HK-2 (cell line): ENCODE measurements at regions not wholly inside any gene's neighbourhood (a gene's known extent, or its start where the extent isn't known, plus 50 kb on each side); places are given as distances from the start of the nearest gene placed in this dataset.
A peak's percentile ranks its signal among the peaks of the same experiment; 100 is the strongest.
"Not testable (repeated sequence)": the region's sequence is repeated elsewhere in the genome, so short reads cannot be mapped to it uniquely, and the experiment has no call there.

ENCODE experiments used
- DNase-seq: peaks from one replicate; pipeline ENCODE4 v3.0.0-alpha.2; 2018; ENCODE audit not compliant: unreplicated experiment

- no peak for DNase-seq
Measured at GRCh38 chr17:59494757-59495368, 70.5 kb upstream of the DHX40 start.

- DNase-seq, result no peak
Measured at GRCh38 chr17:59496178-59496577, 69.2 kb upstream of the DHX40 start.

- no peak for DNase-seq
Measured at GRCh38 chr17:59498530-59499307, 66.7 kb upstream of the DHX40 start.

GRCh38 chr17:59500086-59500655, 65.2 kb upstream of the DHX40 start:
- not testable (repeated sequence) for DNase-seq

GRCh38 chr17:59501690-59502089, 63.7 kb upstream of the DHX40 start:
- DNase-seq, result no peak

GRCh38 chr17:59502800-59503199, 62.6 kb upstream of the DHX40 start:
- DNase-seq, result no peak

- no peak for DNase-seq
Measured at GRCh38 chr17:59503500-59503899, 61.9 kb upstream of the DHX40 start.

- no peak for DNase-seq
Measured at GRCh38 chr17:59504821-59505220, 60.6 kb upstream of the DHX40 start.

- DNase-seq, result no peak
Measured at GRCh38 chr17:59505610-59506276, 59.7 kb upstream of the DHX40 start.

- peak; percentile 32 for DNase-seq
Measured at GRCh38 chr17:59506894-59507726, 58.3 kb upstream of the DHX40 start.

- DNase-seq, result no peak
Measured at GRCh38 chr17:59508999-59509625, 56.3 kb upstream of the DHX40 start.

GRCh38 chr17:59510611-59511010, 54.8 kb upstream of the DHX40 start:
- DNase-seq, result no peak

- no peak for DNase-seq
Measured at GRCh38 chr17:59511726-59512125, 53.7 kb upstream of the DHX40 start.

GRCh38 chr17:59512844-59513385, 52.5 kb upstream of the DHX40 start:
- no peak for DNase-seq

- peak; percentile 78 for DNase-seq
Measured at GRCh38 chr17:59513934-59514841, 51.2 kb upstream of the DHX40 start.
